HG03159 (cell line): ENCODE measurements at regions not wholly inside any gene's neighbourhood (a gene's known extent, or its start where the extent isn't known, plus 50 kb on each side); places are given as distances from the start of the nearest gene placed in this dataset.
"Not testable (repeated sequence)": the region's sequence is repeated elsewhere in the genome, so short reads cannot be mapped to it uniquely, and the experiment has no call there.

Experiments
- ATAC-seq: cut with Tn5 transposase; IDR thresholded peaks from one replicate; pipeline ENCODE4 v1.9.1; 2021; ENCODE audit warnings: mild to moderate bottlenecking, moderate library complexity; ENCODE audit not compliant: unreplicated experiment

DNA sequence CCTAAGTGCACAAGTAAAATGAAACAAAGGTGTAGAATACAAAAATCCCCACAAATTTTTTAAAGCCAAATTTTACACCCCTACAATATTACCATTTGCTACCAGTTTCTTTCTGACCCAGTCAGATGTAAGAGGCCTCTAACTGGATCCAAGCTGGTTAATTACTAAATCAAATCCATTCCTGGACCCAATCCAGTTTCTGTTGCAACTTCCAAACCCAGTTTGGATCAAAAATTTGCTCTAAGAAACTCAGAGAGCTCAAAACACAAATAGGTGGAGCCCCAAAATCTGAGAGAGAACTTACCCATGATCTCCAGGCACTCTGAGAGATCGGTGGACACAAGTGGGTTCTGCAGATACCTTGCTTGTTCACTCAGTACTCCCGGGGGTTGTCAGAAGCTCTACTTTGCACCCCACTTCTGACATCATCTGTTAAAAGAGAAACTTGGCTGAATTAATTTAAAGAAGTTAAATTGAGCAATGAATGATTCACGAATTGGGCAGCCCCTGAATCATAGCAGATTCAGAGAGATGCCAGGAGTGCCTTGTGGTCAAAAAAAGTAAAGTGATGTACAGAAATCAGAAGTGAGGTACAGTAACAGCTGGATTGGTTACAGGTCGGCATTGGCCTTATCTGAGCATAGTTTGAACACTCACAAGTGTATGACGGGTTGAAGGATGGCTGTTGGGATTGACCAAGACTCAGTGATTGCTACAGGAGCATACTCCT is 448.0 kb downstream of the KCNT2 start:
- no peak for ATAC-seq

- no peak for ATAC-seq
Measured at GRCh38 chr1:196155586-196155985, 452.7 kb downstream of the KCNT2 start.

- ATAC-seq, result no peak
Measured at GRCh38 chr1:196152975-196153374, 455.3 kb downstream of the KCNT2 start.

DNA sequence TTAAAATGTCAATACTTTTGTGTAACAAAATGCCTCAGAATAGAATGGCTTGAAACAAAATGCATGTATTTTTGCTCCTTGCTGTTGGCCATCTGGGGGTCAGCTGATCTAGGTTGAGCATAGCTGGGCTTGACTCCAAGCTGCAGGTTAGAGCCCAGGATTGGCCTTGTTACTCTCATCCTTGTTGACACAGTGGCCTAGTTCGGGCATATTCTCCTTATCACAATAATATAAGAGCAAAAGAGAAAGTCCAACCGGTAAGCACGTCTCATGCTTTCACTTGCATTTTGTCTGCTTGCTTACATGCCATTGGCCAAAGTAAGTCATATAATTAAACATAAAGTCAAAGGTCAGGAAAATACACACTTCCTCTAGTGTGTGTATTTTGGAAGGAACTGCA is 456.2 kb downstream of the KCNT2 start:
- no peak for ATAC-seq

- ATAC-seq, result peak; percentile 73
Measured at GRCh38 chr1:196148367-196148970, 459.8 kb downstream of the KCNT2 start.

DNA sequence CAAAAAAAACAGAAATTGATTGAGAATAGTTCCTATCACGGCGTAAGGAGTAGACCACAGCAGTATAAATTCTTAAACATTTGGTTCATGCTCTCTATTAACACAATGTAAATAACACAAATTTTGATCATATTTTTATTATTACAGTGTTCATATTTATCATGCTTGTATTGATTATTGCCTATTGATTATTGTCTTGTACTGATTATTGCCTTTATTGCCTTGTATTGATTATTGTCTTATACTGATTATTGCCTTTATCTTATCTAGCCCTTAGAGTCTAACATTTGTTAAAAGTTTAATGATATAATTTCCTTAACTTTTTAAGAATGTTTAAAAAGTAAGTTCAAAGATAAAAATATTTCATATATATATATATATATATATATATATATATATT is 460.7 kb downstream of the KCNT2 start:
- ATAC-seq, result no peak

GRCh38 chr1:196145151-196145550 is 463.1 kb downstream of the KCNT2 start:
- not testable (repeated sequence) for ATAC-seq

GRCh38 chr1:196144588-196144987 is 463.7 kb downstream of the KCNT2 start:
- no peak for ATAC-seq

DNA sequence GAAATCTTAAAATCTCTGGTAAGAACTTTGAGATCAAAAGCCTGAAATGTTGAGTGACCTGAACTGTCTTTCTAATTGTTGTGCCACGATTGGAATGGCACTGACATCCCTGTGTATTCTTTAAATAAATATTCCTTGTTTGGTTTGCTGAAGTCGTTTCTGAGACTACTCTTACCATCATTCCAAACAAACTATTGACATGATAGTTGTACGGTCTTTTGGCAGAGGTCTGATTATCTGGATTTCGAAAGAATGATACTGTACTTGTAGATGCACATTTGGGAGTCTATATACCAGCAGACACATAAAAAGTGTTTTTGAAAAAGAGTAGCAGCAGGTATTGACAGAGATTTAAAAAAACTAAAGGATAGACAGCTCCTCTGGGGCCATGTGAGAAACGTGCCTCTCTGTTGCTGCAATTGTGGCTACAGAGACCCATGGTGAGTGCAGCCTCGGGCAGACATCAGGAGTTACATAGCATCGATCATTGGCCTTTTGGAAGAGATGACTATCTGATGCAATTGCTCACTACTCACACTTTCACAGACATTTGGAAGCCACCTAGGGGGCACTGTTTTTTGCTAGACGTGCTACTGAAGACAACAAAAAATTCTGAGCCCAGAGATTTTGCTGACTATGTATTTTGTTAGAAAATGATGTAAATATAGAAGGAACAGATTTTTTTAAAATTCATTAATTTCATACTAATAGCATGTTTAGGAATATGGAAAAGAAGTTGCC is 464.5 kb downstream of the KCNT2 start:
- no peak for ATAC-seq

GRCh38 chr1:196142111-196142640 is 466.1 kb downstream of the KCNT2 start:
- no peak for ATAC-seq

GRCh38 chr1:196136396-196136795 is 471.8 kb downstream of the KCNT2 start:
- ATAC-seq, result no peak

DNA sequence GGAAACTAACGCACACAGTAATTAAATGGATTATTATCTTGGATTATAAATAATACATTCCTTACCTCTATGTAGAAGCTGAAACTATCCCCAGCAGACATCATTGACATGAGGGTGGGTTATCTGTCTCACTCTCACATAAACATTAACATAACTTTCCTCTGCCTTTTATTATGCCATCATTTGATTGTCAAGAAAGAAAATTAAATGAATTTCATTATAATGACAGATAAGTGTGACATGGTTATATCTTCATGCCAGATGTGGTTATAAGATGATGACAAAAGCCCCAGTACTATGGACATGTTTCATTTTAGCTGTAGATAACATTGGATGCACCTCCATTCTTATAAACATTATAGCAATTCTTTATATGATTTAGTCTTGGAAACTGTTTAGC is 476.5 kb downstream of the KCNT2 start:
- ATAC-seq, result no peak

DNA sequence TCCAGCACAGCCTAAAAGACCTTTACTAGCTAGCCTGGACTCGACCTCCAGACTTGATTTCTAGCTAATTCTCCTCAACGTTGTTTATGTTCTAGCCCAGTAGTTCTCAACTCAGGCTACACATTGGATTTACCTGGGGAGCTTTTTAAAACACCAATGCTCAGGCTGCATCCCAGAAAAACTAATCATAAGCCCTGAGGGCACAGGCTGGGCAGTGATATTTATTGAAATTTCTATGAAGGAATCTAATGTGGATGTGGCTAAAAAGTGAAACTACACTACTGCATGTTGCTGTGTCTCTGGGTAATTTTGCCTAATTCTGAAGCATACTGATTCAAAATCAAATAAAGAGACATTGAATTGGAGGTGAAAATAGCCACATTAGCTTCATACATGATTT is 479.4 kb downstream of the KCNT2 start:
- ATAC-seq, result no peak

DNA sequence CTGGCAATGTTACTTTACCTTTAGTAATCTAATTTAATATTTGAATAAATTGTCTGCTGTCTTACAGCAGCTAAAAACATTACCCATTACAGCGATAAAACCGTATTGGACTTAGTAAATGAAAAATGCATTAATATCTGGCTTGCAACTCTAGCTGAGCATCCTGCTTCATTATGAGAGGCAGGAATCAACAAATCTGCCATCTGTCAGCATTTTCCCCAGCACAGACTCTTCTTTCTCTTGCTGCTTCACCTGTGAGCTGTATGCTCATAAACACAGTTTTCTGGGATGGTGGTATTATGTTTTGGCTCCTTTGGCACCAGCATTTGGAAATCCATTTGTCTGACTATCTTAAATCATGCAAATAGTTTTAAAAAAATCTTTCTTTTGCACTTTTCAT is 487.1 kb downstream of the KCNT2 start:
- ATAC-seq, result no peak

GRCh38 chr1:196115646-196116045 is 492.6 kb downstream of the KCNT2 start:
- ATAC-seq, result no peak

GRCh38 chr1:196114193-196114592 is 494.0 kb downstream of the KCNT2 start:
- ATAC-seq, result no peak

DNA sequence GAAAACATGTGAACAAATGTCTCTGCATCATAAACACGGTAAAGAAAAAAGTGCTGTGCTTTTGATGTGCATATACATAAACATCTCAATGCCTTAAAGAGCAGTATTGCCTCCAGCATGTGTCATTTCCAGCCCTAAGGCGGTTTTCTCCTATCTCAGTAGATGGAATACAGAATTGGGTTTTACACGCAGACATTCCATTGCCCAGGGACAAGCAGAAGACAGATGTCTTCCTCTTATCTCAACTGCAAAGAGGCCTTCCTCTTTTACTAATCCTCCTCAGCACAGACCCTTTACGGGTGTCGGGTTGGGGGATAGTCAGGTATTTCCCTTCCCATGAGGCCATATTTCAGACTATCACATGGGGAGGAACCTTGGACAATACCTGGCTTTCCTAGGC is 499.2 kb downstream of the KCNT2 start:
- not testable (repeated sequence) for ATAC-seq

DNA sequence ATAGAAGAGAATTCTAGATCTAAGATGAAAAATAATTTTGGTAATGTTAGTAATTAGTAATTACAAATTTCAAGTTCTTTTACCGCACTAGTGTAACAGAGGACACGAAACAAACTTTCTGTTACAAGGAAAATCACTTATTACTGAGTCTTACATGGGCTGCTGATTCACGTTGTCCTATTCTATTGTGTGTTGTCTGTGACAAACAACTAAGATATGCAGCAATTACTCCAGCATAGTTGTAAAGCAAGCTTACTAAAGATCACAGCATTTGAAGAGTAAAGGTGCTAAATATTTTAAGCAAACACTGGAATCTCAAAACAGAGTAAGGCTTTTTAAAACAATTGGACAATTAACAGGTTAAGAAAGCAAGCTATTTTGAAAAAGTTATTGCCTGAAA is 502.3 kb downstream of the KCNT2 start:
- ATAC-seq, result no peak

GRCh38 chr1:196102826-196103225 is 505.4 kb downstream of the KCNT2 start:
- no peak for ATAC-seq

DNA sequence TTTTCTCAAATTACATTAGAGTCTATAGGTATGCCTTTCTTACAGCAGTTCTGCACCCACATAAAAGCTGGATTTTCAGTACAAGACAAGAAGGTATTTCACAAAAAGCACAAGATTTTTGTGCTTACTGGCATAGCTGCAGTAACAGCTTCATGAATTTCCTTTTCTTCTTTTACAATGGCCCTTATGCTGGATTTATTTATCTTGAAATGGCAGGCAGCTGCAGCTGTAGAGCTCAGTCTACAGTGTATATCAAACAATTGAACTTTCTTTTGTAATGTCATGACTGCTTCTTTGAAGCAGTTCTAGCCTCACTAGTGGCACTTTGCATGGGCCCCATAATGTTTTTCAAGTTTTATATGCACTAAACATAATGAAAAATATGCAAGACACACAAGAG is 510.2 kb downstream of the KCNT2 start:
- no peak for ATAC-seq

DNA sequence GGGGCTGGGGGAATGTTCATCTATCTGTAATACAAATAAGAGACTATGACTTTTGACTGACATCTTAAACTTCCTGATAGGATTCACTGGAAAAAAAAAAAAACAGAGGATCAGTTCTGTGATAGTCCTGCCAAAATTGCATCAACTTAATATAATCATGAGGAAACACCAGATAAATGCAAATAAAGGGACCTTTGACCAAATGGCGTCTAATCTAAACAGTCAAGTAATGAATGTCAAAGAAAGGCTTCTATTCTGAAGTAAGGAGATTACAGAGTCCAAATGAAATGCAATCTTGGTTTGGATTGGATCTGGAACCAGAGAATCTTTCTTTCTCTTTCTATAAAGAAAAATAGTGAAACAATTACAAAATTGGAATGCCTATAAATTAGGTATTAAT is 513.4 kb downstream of the KCNT2 start:
- no peak for ATAC-seq
